Gastrocnemius medialis (tissue), 4 donors: ENCODE measurements at regions not wholly inside any gene's neighbourhood (a gene's known extent, or its start where the extent isn't known, plus 50 kb on each side); places are given as distances from the start of the nearest gene placed in this dataset.

ENCODE experiments used
- ATAC-seq, 2 donors: fragments of 150-250 bp; one replicate each; pipeline ENCODE4 v1.9.1; 2016
- DNase-seq, 2 donors: peaks; one replicate each; pipeline ENCODE4 v3.0.0-alpha.2; 2019
- H3K27ac ChIP-seq, 4 donors: fragments of 200-600 bp; sonication (generic); 1 replicate in 1 of 4; 2 replicates in 3 of 4; pipeline ENCODE4 v1.5.1; 2016 to 2018; ENCODE audit warnings: mild to moderate bottlenecking in 2 of 4, moderate library complexity in 1 of 4
- H3K27me3 ChIP-seq, 3 donors: fragments of 200-600 bp; sonication (generic) in 2 of 3; 1 replicate in 1 of 3; 2 replicates in 2 of 3; pipeline versions ENCODE4 v1.5.1 to v1.6.0; 2016 to 2019; ENCODE audit warnings: mild to moderate bottlenecking in 1 of 3, moderate library complexity in 1 of 3
- H3K36me3 ChIP-seq, 2 donors: fragments of 200-600 bp; sonication (generic) in 1 of 2; one replicate each; pipeline ENCODE4 v1.5.1; 2017 to 2018
- H3K4me1 ChIP-seq, 2 donors: fragments of 200-600 bp; sonication (generic) in 1 of 2; one replicate each; pipeline ENCODE4 v1.5.1; 2016 to 2017; ENCODE audit warnings: mild to moderate bottlenecking in 2 of 2
- H3K4me3 ChIP-seq, 4 donors: fragments of 200-600 bp; sonication (generic) in 3 of 4; 1 replicate in 1 of 4; 2 replicates in 3 of 4; pipeline ENCODE4 v1.5.1; 2016 to 2019; ENCODE audit warnings: mild to moderate bottlenecking in 2 of 4
- H3K9me3 ChIP-seq, 3 donors: fragments of 200-600 bp; sonication (generic) in 2 of 3; 1 replicate in 1 of 3; 2 replicates in 2 of 3; pipeline ENCODE4 v1.5.1; 2016 to 2019
- POLR2A ChIP-seq, 2 donors: fragments of 450-650 bp; IDR thresholded peaks; one replicate each; pipeline ENCODE4 v1.6.1; 2017; ENCODE audit warnings: antibody characterized with exemption in 2 of 2, mild to moderate bottlenecking in 2 of 2, moderate library complexity in 2 of 2
- in situ Hi-C, 4 donors: fragments of 200-750 bp; cut with MboI; loops; one replicate each; pipeline versions ENCODE4 v1.15.0 to v1.8.0; 2017; ENCODE audit warnings: low sequenced_read_pairs in 4 of 4
- intact Hi-C: fragments of 100-400 bp; cut with DNase I; formaldehyde crosslinking; loops from one replicate; pipeline ENCODE4 v1.15.1; 2023; ENCODE audit warnings: low total_unique reads
- TF ChIP-seq, protein P1 (sequence below), 5 experiments: fragments of 450-650 bp in 3 of 5; fragments of 200-600 bp in 2 of 5; sonication (generic) in 2 of 5; IDR thresholded peaks in 4 of 5; conservative IDR thresholded peaks in 1 of 5; 1 replicate in 4 of 5; 2 replicates in 1 of 5; pipeline ENCODE4 v1.5.1; 2016 to 2019; ENCODE audit warnings: antibody characterized with exemption in 5 of 5, mild to moderate bottlenecking in 3 of 5, moderate library complexity in 3 of 5

DNA sequence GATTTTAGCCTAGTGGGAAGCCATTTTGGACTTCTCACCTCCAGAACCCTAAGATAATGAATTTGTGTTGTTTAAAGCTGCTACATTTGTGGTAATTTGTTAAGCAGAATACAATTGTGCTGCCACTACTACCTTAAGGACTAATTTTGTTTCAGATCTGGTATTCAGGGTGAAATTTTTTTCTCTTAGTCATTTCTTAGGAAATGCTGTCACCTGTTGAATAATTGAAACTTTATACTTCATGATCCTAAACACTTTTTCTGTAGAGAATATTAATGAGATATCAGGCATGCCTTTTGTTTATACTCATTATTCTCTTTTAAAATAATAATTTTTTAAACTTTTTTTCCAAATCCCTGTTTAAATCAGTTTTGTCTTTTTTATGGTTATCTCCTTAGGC is 246.8 kb downstream of the TGFB2 start:
- DNase-seq (no peak), ATAC-seq (no peak)
- H3K27ac ChIP-seq, result no peak overlapping the region
- intact Hi-C loops (no loop called here), in situ Hi-C loops (no loop called here)
- no peaks in the 10 kb centered on the region for H3K4me1 ChIP-seq
- TF ChIP-seq, protein P1, sequence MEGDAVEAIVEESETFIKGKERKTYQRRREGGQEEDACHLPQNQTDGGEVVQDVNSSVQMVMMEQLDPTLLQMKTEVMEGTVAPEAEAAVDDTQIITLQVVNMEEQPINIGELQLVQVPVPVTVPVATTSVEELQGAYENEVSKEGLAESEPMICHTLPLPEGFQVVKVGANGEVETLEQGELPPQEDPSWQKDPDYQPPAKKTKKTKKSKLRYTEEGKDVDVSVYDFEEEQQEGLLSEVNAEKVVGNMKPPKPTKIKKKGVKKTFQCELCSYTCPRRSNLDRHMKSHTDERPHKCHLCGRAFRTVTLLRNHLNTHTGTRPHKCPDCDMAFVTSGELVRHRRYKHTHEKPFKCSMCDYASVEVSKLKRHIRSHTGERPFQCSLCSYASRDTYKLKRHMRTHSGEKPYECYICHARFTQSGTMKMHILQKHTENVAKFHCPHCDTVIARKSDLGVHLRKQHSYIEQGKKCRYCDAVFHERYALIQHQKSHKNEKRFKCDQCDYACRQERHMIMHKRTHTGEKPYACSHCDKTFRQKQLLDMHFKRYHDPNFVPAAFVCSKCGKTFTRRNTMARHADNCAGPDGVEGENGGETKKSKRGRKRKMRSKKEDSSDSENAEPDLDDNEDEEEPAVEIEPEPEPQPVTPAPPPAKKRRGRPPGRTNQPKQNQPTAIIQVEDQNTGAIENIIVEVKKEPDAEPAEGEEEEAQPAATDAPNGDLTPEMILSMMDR (IDR thresholded peaks at IDR 0.05 in 4 of 5, conservative IDR thresholded peaks at IDR 0.05 in 1 of 5), result no peak
- no peak for TF ChIP-seq POLR2A (IDR thresholded peaks at IDR 0.05)
- H3K9me3 ChIP-seq, result no peaks in the 10 kb centered on the region
- no peak overlapping the region for H3K4me3 ChIP-seq
- H3K36me3 ChIP-seq, result no peaks in the 10 kb centered on the region
- H3K27me3 ChIP-seq, result no peaks in the 10 kb centered on the region

GRCh38 chr1:218592688-218593087 is 247.6 kb downstream of the TGFB2 start:
- DNase-seq, result no peak
- Histone ChIP-seq H3K27ac (no peak overlapping the region), H3K9me3 (no peaks in the 10 kb centered on the region), H3K27me3 (no peaks in the 10 kb centered on the region), H3K36me3 (no peaks in the 10 kb centered on the region), H3K4me1 (no peaks in the 10 kb centered on the region), H3K4me3 (no peak overlapping the region)
- intact Hi-C loops, result no loop called here
- no peak for ATAC-seq
- in situ Hi-C loops, result no loop called here
- TF ChIP-seq, protein P1 (IDR thresholded peaks at IDR 0.05 in 4 of 5, conservative IDR thresholded peaks at IDR 0.05 in 1 of 5), result no peak
- no peak for TF ChIP-seq POLR2A (IDR thresholded peaks at IDR 0.05)

DNA sequence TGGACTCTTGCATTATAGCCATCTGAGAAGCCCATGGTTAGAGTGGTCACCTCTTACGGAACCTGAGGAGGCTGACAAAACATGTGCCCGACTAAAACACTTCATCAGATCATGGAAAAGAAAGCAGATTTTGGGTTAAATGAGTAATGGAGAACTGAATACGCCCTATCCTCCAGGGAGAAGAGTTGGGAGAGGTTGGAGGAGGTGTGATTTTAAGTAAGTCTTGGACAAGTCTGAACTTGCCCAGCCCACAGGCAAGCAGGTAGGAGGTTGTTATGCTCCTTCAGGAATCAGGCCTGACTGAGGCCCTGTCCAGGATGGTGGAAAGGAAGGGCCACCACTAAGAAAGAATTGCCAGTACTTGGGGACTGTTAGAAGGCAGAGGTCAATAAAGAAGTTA is 255.8 kb downstream of the TGFB2 start:
- no peak for ATAC-seq
- intact Hi-C loops (no loop called here), in situ Hi-C loops (no loop called here)
- Histone ChIP-seq H3K36me3 (no peaks in the 10 kb centered on the region), H3K27me3 (no peaks in the 10 kb centered on the region), H3K9me3 (no peaks in the 10 kb centered on the region), H3K27ac (no peak overlapping the region), H3K4me1 (no peaks in the 10 kb centered on the region), H3K4me3 (no peak overlapping the region)
- TF ChIP-seq, protein P1 (IDR thresholded peaks at IDR 0.05 in 4 of 5, conservative IDR thresholded peaks at IDR 0.05 in 1 of 5), result no peak
- TF ChIP-seq POLR2A (IDR thresholded peaks at IDR 0.05), result no peak
- no peak for DNase-seq

DNA sequence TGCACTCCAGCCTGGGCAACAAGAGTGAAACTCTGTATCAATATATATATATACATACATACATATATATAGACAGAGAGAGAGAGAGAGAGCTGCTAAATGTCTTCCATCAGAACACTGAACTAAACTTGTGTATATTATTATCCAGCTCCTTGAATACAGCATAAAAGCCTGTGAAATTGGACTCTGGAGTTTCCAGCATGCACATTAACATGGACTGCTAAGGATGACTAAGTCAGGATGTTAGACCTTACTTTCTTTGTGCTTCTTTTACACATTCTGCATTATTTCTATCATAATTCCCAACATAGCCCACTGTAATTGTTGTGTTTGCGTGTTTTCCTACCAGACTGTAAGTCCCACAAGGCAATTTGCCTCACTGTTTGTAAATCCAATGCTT is 259.1 kb downstream of the TGFB2 start:
- DNase-seq (no peak), ATAC-seq (no peak)
- H3K9me3 ChIP-seq, result no peaks in the 10 kb centered on the region
- in situ Hi-C loops, result no loop called here
- no peaks in the 10 kb centered on the region for H3K36me3 ChIP-seq
- intact Hi-C loops, result no loop called here
- no peaks in the 10 kb centered on the region for H3K4me1 ChIP-seq
- no peak overlapping the region for H3K27ac ChIP-seq
- no peak for TF ChIP-seq POLR2A (IDR thresholded peaks at IDR 0.05)
- TF ChIP-seq, protein P1 (IDR thresholded peaks at IDR 0.05 in 4 of 5, conservative IDR thresholded peaks at IDR 0.05 in 1 of 5), result no peak
- no peak overlapping the region for H3K4me3 ChIP-seq
- H3K27me3 ChIP-seq, result no peaks in the 10 kb centered on the region

GRCh38 chr1:218611916-218612585 is 266.9 kb downstream of the TGFB2 start:
- no peaks in the 10 kb centered on the region for H3K36me3 ChIP-seq
- intact Hi-C loops (no loop called here), in situ Hi-C loops (no loop called here)
- no peak overlapping the region for H3K4me3 ChIP-seq
- DNase-seq (no peak), ATAC-seq (no peak)
- H3K4me1 ChIP-seq, result no peaks in the 10 kb centered on the region
- TF ChIP-seq, protein P1 (IDR thresholded peaks at IDR 0.05 in 4 of 5, conservative IDR thresholded peaks at IDR 0.05 in 1 of 5), result no peak
- TF ChIP-seq POLR2A (IDR thresholded peaks at IDR 0.05), result no peak
- no peaks in the 10 kb centered on the region for H3K9me3 ChIP-seq
- H3K27me3 ChIP-seq, result no peaks in the 10 kb centered on the region
- H3K27ac ChIP-seq, result no peak overlapping the region
